ENCODE measurements at regions not wholly inside any gene's neighbourhood (a gene's known extent, or its start where the extent isn't known, plus 50 kb on each side); places are given as distances from the start of the nearest gene placed in this dataset.
"Not testable (repeated sequence)": the region's sequence is repeated elsewhere in the genome, so short reads cannot be mapped to it uniquely, and the experiment has no call there.

GRCh38 chrX:130543603-130544325 lies 142.0 kb downstream of the RBMX2 start:
- Mint-ChIP-seq H3K27ac (no peak overlapping the region), H3K27me3 (ENCODE audit: low read depth) (peaks cover 17% of the 10 kb centered on the region), H3K4me3 (no peak overlapping the region), H3K36me3 (no peaks in the 10 kb centered on the region), H3K9me3 (no peaks in the 10 kb centered on the region), H3K4me1 (no peaks in the 10 kb centered on the region)
- TF ChIP-seq CTCF (IDR thresholded peaks at IDR 0.05; ENCODE audit: unreplicated experiment): no peak
- DNase-seq (ENCODE audit: low spot score in 2 of 2, unreplicated experiment in 2 of 2): no peak

GRCh38 chrX:130545796-130546195 lies 144.0 kb downstream of the RBMX2 start:
- H3K4me1 Mint-ChIP-seq: no peaks in the 10 kb centered on the region
- H3K27me3 Mint-ChIP-seq (ENCODE audit: low read depth): peaks cover 23% of the 10 kb centered on the region
- H3K27ac Mint-ChIP-seq: no peak overlapping the region
- H3K4me3 Mint-ChIP-seq: no peak overlapping the region
- no peaks in the 10 kb centered on the region for H3K36me3 Mint-ChIP-seq
- DNase-seq (ENCODE audit: low spot score in 2 of 2, unreplicated experiment in 2 of 2): no peak
- no peaks in the 10 kb centered on the region for H3K9me3 Mint-ChIP-seq
- TF ChIP-seq CTCF (IDR thresholded peaks at IDR 0.05; ENCODE audit: unreplicated experiment): no peak

- not testable (repeated sequence) for H3K4me3 Mint-ChIP-seq; H3K36me3 Mint-ChIP-seq; H3K4me1 Mint-ChIP-seq; H3K9me3 Mint-ChIP-seq; DNase-seq (ENCODE audit: low spot score in 2 of 2, unreplicated experiment in 2 of 2); H3K27ac Mint-ChIP-seq
- peaks cover 46% of the 10 kb centered on the region for H3K27me3 Mint-ChIP-seq (ENCODE audit: low read depth)
Measured at GRCh38 chrX:130549382-130549781, 147.6 kb downstream of the RBMX2 start.

GRCh38 chrX:130550351-130550750 lies 148.6 kb downstream of the RBMX2 start:
- Mint-ChIP-seq H3K4me3 (no peak overlapping the region), H3K27ac (no peak overlapping the region), H3K9me3 (no peaks in the 10 kb centered on the region), H3K27me3 (ENCODE audit: low read depth) (peaks cover 52% of the 10 kb centered on the region), H3K36me3 (no peaks in the 10 kb centered on the region), H3K4me1 (no peaks in the 10 kb centered on the region)
- no peak for DNase-seq (ENCODE audit: low spot score in 2 of 2, unreplicated experiment in 2 of 2)
- TF ChIP-seq CTCF (IDR thresholded peaks at IDR 0.05; ENCODE audit: unreplicated experiment): no peak

GRCh38 chrX:130552444-130553073 lies 150.8 kb downstream of the RBMX2 start:
- no peak for TF ChIP-seq CTCF (IDR thresholded peaks at IDR 0.05; ENCODE audit: unreplicated experiment)
- Mint-ChIP-seq H3K4me3 (no peak overlapping the region), H3K27me3 (ENCODE audit: low read depth) (peaks cover 55% of the 10 kb centered on the region), H3K36me3 (no peaks in the 10 kb centered on the region), H3K27ac (no peak overlapping the region), H3K4me1 (no peaks in the 10 kb centered on the region), H3K9me3 (no peaks in the 10 kb centered on the region)
- DNase-seq (ENCODE audit: low spot score in 2 of 2, unreplicated experiment in 2 of 2): no peak

GRCh38 chrX:130555341-130555740 lies 153.6 kb downstream of the RBMX2 start:
- Mint-ChIP-seq H3K36me3 (no peaks in the 10 kb centered on the region), H3K27me3 (ENCODE audit: low read depth) (peaks cover 36% of the 10 kb centered on the region), H3K4me1 (no peaks in the 10 kb centered on the region), H3K4me3 (no peak overlapping the region), H3K27ac (no peak overlapping the region), H3K9me3 (no peaks in the 10 kb centered on the region)
- TF ChIP-seq CTCF (IDR thresholded peaks at IDR 0.05; ENCODE audit: unreplicated experiment): no peak
- DNase-seq (ENCODE audit: low spot score in 2 of 2, unreplicated experiment in 2 of 2): no peak
